ENCODE measurements at regions not wholly inside any gene's neighbourhood (a gene's known extent, or its start where the extent isn't known, plus 50 kb on each side); places are given as distances from the start of the nearest gene placed in this dataset.

- no peak overlapping the region for H3K4me3 ChIP-seq (ENCODE audit: low read length)
- DNase-seq (ENCODE audit: low read depth) = no peak
- no peak for TF ChIP-seq CTCF (conservative IDR thresholded peaks at IDR 0.05; ENCODE audit: low read length)
These were observed 92.3 kb downstream of the GYPC start for GRCh38 chr2:126748188-126748760.

DNA sequence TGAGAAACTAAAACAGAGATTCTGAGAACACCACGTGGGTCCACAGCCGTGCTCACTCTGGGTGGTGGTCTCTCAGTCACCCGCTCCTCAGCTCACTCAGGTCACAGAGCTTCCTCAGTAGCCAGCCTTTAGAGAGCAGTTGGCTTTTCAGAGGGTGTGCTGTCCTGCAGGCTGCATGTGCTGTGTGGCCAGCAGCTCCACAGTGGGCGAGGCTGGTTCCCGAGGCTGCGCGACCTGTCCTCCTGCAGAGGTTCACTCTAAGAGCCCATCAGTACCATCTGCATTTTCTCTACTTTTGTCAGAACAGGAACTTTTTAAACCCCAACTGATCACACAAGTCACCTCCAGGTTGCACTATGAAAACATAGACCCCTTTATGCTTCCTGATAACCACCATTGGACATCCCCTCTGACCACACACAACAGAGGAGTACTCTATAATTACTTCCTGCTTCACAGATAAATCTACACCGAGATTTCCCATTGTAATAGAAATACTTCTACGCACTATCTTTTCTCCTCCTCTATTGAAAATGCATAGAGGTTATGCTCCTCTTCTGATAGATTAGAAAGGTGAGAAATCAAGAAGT lies 93.1 kb downstream of the GYPC start:
- no peak for TF ChIP-seq CTCF (conservative IDR thresholded peaks at IDR 0.05; ENCODE audit: low read length)
- H3K4me3 ChIP-seq (ENCODE audit: low read length) = no peak overlapping the region
- no peak for DNase-seq (ENCODE audit: low read depth)

DNA sequence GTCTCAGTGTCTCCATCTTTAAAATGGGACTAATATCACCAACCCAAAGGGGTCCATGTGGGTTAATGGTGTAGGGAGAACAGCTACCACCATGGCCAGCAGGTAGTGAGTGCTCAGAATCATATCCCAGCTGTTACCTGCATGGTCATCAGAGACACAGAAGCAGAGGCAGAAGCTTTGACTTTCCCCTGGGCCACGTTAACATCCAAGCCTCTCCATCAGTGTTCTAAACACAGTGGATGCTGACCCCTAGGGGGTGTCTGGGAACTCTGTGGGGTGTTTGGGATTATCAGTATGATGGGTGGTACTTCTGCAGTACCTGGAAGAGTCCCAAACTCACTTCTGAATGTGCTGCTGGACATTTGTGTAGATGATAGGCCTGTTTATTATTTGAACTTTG lies 93.6 kb downstream of the GYPC start:
- peak; percentile 43 for TF ChIP-seq CTCF (conservative IDR thresholded peaks at IDR 0.05; ENCODE audit: low read length)

DNA sequence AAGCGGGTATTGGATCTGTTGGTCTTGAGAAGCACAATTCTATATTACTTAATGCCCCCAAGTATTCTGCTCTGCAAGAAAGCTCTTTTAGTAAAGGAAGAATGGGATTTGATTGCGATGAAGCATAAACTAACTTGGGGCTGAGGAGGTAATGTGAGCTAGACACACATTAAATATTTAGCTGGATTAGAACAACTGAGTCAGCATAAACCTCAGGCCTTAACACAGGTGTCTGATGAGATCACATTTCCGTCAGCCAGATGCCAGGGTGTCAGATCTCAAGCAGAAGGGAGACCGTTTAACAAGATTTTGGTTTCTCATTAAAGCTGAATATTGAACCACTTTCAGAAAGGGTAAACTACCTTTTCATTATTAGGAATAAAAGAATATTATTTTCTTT lies 94.5 kb downstream of the GYPC start:
- DNase-seq (ENCODE audit: low read depth) = no peak
- no peak for TF ChIP-seq CTCF (conservative IDR thresholded peaks at IDR 0.05; ENCODE audit: low read length)
- H3K4me3 ChIP-seq (ENCODE audit: low read length) = no peak overlapping the region

More for the DNA sequence above, 93.6 kb downstream of the GYPC start:
- peak; percentile 2 for DNase-seq (ENCODE audit: low read depth)
- H3K4me3 ChIP-seq (ENCODE audit: low read length) = no peak overlapping the region

DNA sequence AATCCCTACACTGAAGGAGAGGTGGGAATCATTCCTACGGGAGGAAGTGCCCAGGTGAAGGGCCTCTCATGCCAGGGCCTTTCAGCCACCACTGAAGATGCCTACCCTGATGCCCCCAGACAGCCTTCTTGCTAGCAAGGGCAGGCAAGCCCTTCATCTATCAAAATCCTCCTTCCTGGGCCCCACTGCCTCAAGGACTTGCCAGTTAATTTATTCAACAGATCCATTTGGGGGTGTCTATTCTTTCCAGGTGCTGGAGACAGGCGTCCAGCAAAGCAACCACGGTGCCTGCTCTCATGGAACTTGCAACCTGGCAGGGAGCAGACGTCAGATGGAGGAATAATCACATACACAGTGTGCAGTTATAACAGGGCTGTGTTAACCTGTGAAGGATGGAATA lies 95.5 kb downstream of the GYPC start:
- no peak overlapping the region for H3K4me3 ChIP-seq (ENCODE audit: low read length)
- DNase-seq (ENCODE audit: low read depth) = no peak
- TF ChIP-seq CTCF (conservative IDR thresholded peaks at IDR 0.05; ENCODE audit: low read length) = no peak

DNA sequence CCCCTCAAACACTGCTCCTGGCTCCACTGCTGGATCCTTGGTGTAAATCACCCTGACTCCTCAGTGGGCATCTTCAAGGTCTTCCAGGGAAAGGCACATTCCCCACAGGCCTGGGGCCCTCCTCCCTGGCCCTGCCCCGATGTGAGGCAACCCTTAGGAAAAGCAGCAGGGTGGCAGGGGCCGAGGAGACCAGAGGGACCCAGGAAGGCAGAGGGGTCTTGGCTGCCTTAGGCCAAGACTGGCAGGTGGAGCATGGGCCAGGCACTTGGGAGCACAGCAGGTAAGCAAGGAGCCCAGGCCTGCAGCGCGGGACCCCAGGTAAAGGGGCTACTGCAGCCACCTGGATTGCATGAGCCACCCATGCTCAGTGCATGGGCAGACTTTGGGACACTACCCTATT lies 96.9 kb downstream of the GYPC start:
- TF ChIP-seq CTCF (conservative IDR thresholded peaks at IDR 0.05; ENCODE audit: low read length) = no peak
- no peak for DNase-seq (ENCODE audit: low read depth)
- no peak overlapping the region for H3K4me3 ChIP-seq (ENCODE audit: low read length)

DNA sequence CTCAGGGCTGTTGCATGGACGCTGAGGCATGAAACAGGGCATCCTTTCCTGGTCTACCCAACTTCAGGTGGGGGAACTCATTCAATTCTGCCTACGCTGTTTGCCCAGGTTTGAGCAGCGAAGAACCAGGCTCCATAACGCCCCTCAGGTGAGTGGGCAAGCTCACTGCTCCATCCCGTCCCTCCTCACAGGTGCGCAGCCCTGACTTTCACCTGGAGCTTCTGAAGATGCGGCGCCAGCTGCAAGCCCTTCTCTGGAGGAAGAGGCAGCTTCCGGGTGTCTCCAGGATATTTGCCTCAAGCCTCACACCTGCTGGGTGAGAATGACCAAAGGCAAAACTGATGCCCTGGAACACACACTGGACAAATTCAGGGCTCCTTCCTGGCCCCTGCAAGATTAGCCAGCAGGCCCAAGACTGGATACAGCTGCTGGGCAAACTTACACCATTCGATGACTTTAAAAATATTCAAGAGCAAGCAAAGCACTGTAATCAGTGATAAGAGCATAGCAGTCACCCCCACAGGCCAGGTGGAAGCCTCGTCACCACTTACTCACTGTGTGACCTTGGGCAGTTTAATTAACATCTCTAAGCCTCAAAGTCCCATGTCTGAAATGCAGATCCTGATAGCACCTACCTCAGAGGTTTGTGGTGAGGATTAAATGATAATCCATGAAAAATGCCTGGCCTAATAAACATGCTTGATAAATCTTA lies 97.7 kb downstream of the GYPC start:
- H3K4me3 ChIP-seq (ENCODE audit: low read length) = no peak overlapping the region
- DNase-seq (ENCODE audit: low read depth) = no peak

More for the DNA sequence above, 97.7 kb downstream of the GYPC start:
- no peak for TF ChIP-seq CTCF (conservative IDR thresholded peaks at IDR 0.05; ENCODE audit: low read length)
